ENCODE measurements at regions not wholly inside any gene's neighbourhood (a gene's known extent, or its start where the extent isn't known, plus 50 kb on each side); places are given as distances from the start of the nearest gene placed in this dataset.
A peak's percentile ranks its signal among the peaks of the same experiment; 100 is the strongest.

GRCh38 chr4:71841336-71841735 lies 57.5 kb upstream of the GC start:
- no peak for TF ChIP-seq ARNT (IDR thresholded peaks at IDR 0.05)
- TF ChIP-seq L3MBTL2 (conservative IDR thresholded peaks at IDR 0.05): no peak
- TF ChIP-seq NFRKB (IDR thresholded peaks at IDR 0.05): no peak
- no peak for TF ChIP-seq FOXK2 (IDR thresholded peaks at IDR 0.05)
- TF ChIP-seq ZNF384 (IDR thresholded peaks at IDR 0.05): no peak
- TF ChIP-seq HDGF (IDR thresholded peaks at IDR 0.05; ENCODE audit: borderline replicate concordance): no peak
- no peak for TF ChIP-seq LEF1 (IDR thresholded peaks at IDR 0.05; ENCODE audit: borderline replicate concordance)
- no peak for TF ChIP-seq CTBP1 (IDR thresholded peaks at IDR 0.05; ENCODE audit: borderline replicate concordance)
- TF ChIP-seq ELF4 (IDR thresholded peaks at IDR 0.05): no peak
- TF ChIP-seq SUZ12 (IDR thresholded peaks at IDR 0.05): no peak
- TF ChIP-seq BHLHE40 (IDR thresholded peaks at IDR 0.05; ENCODE audit: borderline replicate concordance): no peak
- no peak for TF ChIP-seq TARDBP (IDR thresholded peaks at IDR 0.05)
- no peak for TF ChIP-seq FOXM1 (IDR thresholded peaks at IDR 0.05; ENCODE audit: borderline replicate concordance)
- DNase-seq (ENCODE audit: extremely low spot score): no peak
- ChIA-PET CTCF (no interaction called here), POLR2A (no interaction called here)

- CTCF ChIA-PET: no interaction called here
- POLR2A ChIA-PET: no interaction called here
- TF ChIP-seq FOXM1 (IDR thresholded peaks at IDR 0.05; ENCODE audit: borderline replicate concordance): no peak
- TF ChIP-seq L3MBTL2 (conservative IDR thresholded peaks at IDR 0.05): no peak
- no peak for TF ChIP-seq SP1 (IDR thresholded peaks at IDR 0.05)
- TF ChIP-seq NFRKB (IDR thresholded peaks at IDR 0.05): no peak
- TF ChIP-seq ZNF384 (IDR thresholded peaks at IDR 0.05): no peak
- no peak for TF ChIP-seq HDGF (IDR thresholded peaks at IDR 0.05; ENCODE audit: borderline replicate concordance)
- no peak for TF ChIP-seq FOXK2 (IDR thresholded peaks at IDR 0.05)
- TF ChIP-seq LEF1 (IDR thresholded peaks at IDR 0.05; ENCODE audit: borderline replicate concordance): no peak
- TF ChIP-seq SUZ12 (IDR thresholded peaks at IDR 0.05): no peak
- no peak for TF ChIP-seq CTBP1 (IDR thresholded peaks at IDR 0.05; ENCODE audit: borderline replicate concordance)
- TF ChIP-seq TARDBP (IDR thresholded peaks at IDR 0.05): no peak
- TF ChIP-seq FOXA1 (IDR thresholded peaks at IDR 0.05): no peak
- no peak for TF ChIP-seq PKNOX1 (IDR thresholded peaks at IDR 0.05)
- TF ChIP-seq ARNT (IDR thresholded peaks at IDR 0.05): no peak
- TF ChIP-seq ELF4 (IDR thresholded peaks at IDR 0.05): no peak
- no peak for TF ChIP-seq BHLHE40 (IDR thresholded peaks at IDR 0.05; ENCODE audit: borderline replicate concordance)
Measured at GRCh38 chr4:71847300-71847699, 63.4 kb upstream of the GC start.

GRCh38 chr4:71855944-71856343 lies 72.1 kb upstream of the GC start:
- ChIA-PET CTCF (no interaction called here), POLR2A (no interaction called here)

More at GRCh38 chr4:71847300-71847699, 63.4 kb upstream of the GC start:
- no peak for DNase-seq (ENCODE audit: extremely low spot score)

GRCh38 chr4:71857713-71858451 lies 74.0 kb upstream of the GC start:
- POLR2A ChIA-PET: no interaction called here

More at GRCh38 chr4:71855944-71856343, 72.1 kb upstream of the GC start:
- TF ChIP-seq TARDBP (IDR thresholded peaks at IDR 0.05) (no peak), CTBP1 (IDR thresholded peaks at IDR 0.05; ENCODE audit: borderline replicate concordance) (no peak), NFRKB (IDR thresholded peaks at IDR 0.05) (no peak), LEF1 (IDR thresholded peaks at IDR 0.05; ENCODE audit: borderline replicate concordance) (no peak), SUZ12 (IDR thresholded peaks at IDR 0.05) (no peak), FOXM1 (IDR thresholded peaks at IDR 0.05; ENCODE audit: borderline replicate concordance) (no peak), SP1 (IDR thresholded peaks at IDR 0.05) (no peak), ARNT (IDR thresholded peaks at IDR 0.05) (no peak), PKNOX1 (IDR thresholded peaks at IDR 0.05) (no peak), FOXK2 (IDR thresholded peaks at IDR 0.05) (no peak), FOXA1 (IDR thresholded peaks at IDR 0.05) (no peak), BHLHE40 (IDR thresholded peaks at IDR 0.05; ENCODE audit: borderline replicate concordance) (no peak), ELF4 (IDR thresholded peaks at IDR 0.05) (no peak), HDGF (IDR thresholded peaks at IDR 0.05; ENCODE audit: borderline replicate concordance) (no peak), ZNF384 (IDR thresholded peaks at IDR 0.05) (no peak)
- DNase-seq (ENCODE audit: extremely low spot score): no peak

GRCh38 chr4:71860643-71861042 lies 76.8 kb upstream of the GC start:
- DNase-seq (ENCODE audit: extremely low spot score): no peak
- no peak for TF ChIP-seq LEF1 (IDR thresholded peaks at IDR 0.05; ENCODE audit: borderline replicate concordance)
- TF ChIP-seq SP1 (IDR thresholded peaks at IDR 0.05): no peak
- no peak for TF ChIP-seq TARDBP (IDR thresholded peaks at IDR 0.05)
- TF ChIP-seq BHLHE40 (IDR thresholded peaks at IDR 0.05; ENCODE audit: borderline replicate concordance): no peak
- no peak for TF ChIP-seq HDGF (IDR thresholded peaks at IDR 0.05; ENCODE audit: borderline replicate concordance)
- no peak for TF ChIP-seq SUZ12 (IDR thresholded peaks at IDR 0.05)
- no peak for TF ChIP-seq PKNOX1 (IDR thresholded peaks at IDR 0.05)
- TF ChIP-seq FOXK2 (IDR thresholded peaks at IDR 0.05): no peak
- TF ChIP-seq FOXA1 (IDR thresholded peaks at IDR 0.05): no peak
- no peak for TF ChIP-seq FOXM1 (IDR thresholded peaks at IDR 0.05; ENCODE audit: borderline replicate concordance)
- no peak; the same call in 1 of the 2 replicates for TF ChIP-seq ZNF384 (IDR thresholded peaks at IDR 0.05)
- no peak for TF ChIP-seq ELF4 (IDR thresholded peaks at IDR 0.05)
- no peak for TF ChIP-seq ARNT (IDR thresholded peaks at IDR 0.05)
- CTCF ChIA-PET: no interaction called here
- POLR2A ChIA-PET: no interaction called here

More at GRCh38 chr4:71857713-71858451, 74.0 kb upstream of the GC start:
- TF ChIP-seq PKNOX1 (IDR thresholded peaks at IDR 0.05) (no peak), NFRKB (IDR thresholded peaks at IDR 0.05) (no peak), TARDBP (IDR thresholded peaks at IDR 0.05) (no peak), ELF4 (IDR thresholded peaks at IDR 0.05) (no peak), LEF1 (IDR thresholded peaks at IDR 0.05; ENCODE audit: borderline replicate concordance) (no peak), BHLHE40 (IDR thresholded peaks at IDR 0.05; ENCODE audit: borderline replicate concordance) (no peak), FOXM1 (IDR thresholded peaks at IDR 0.05; ENCODE audit: borderline replicate concordance) (no peak), SUZ12 (IDR thresholded peaks at IDR 0.05) (no peak), FOXK2 (IDR thresholded peaks at IDR 0.05) (no peak), SP1 (IDR thresholded peaks at IDR 0.05) (no peak), ZNF384 (IDR thresholded peaks at IDR 0.05) (no peak), HDGF (IDR thresholded peaks at IDR 0.05; ENCODE audit: borderline replicate concordance) (no peak), ARNT (IDR thresholded peaks at IDR 0.05) (no peak), CTBP1 (IDR thresholded peaks at IDR 0.05; ENCODE audit: borderline replicate concordance) (no peak), FOXA1 (IDR thresholded peaks at IDR 0.05) (no peak), L3MBTL2 (conservative IDR thresholded peaks at IDR 0.05) (no peak)
- CTCF ChIA-PET: no interaction called here
- DNase-seq (ENCODE audit: extremely low spot score): peak; percentile 9

Measured in HEK293T (cell line).